CD4-positive, alpha-beta T cell (primary cell): ENCODE measurements at regions not wholly inside any gene's neighbourhood (a gene's known extent, or its start where the extent isn't known, plus 50 kb on each side); places are given as distances from the start of the nearest gene placed in this dataset.
"Not testable (repeated sequence)": the region's sequence is repeated elsewhere in the genome, so short reads cannot be mapped to it uniquely, and the experiment has no call there.

Experiments
- ATAC-seq: fragments of 200-7000 bp; cut with Tn5 transposase; one replicate; pipeline ENCODE4 v1.10.0; 2022; ENCODE audit warnings: mild to moderate bottlenecking; ENCODE audit not compliant: poor library complexity
- CTCF ChIA-PET: fragments of 350-600 bp; sonication (Branson Sonifier 250); formaldehyde crosslinking; loops from one replicate; lab custom pipeline; 2021; ENCODE audit warnings: antibody characterized with exemption, inconsistent platforms; lab: Charles Lee
- POLR2A ChIA-PET: fragments of 350-600 bp; sonication (Branson Sonifier 250); formaldehyde crosslinking; loops from one replicate; lab custom pipeline; 2021; ENCODE audit warnings: antibody characterized with exemption, inconsistent platforms; lab: Charles Lee
- DNase-seq, 14 experiments: peaks; one replicate each; pipeline ENCODE4 v3.0.0-alpha.2; 2013 to 2020; ENCODE audit warnings: mixed read lengths in 2 of 14
- H3K27ac ChIP-seq, 2 donors: one replicate each; pipeline versions ENCODE4 v1.5.1 to v1.7.0; 2013; ENCODE audit warnings: low read length in 2 of 2, low read depth in 1 of 2, mild to moderate bottlenecking in 1 of 2
- H3K27me3 ChIP-seq, 2 experiments: 1 replicate in 1 of 2; 2 replicates in 1 of 2; pipeline versions ENCODE4 v1.6.1 to v1.7.0; 2013; ENCODE audit warnings: low read length in 2 of 2, control low read depth in 1 of 2, mild to moderate bottlenecking in 1 of 2, moderate library complexity in 1 of 2; ENCODE audit not compliant: insufficient read depth in 2 of 2, control insufficient read depth in 1 of 2
- H3K36me3 ChIP-seq: one replicate; pipeline ENCODE4 v1.6.1; 2013; ENCODE audit warnings: low read length, control low read depth; ENCODE audit not compliant: insufficient read depth
- H3K4me1 ChIP-seq: one replicate; pipeline ENCODE4 v1.6.1; 2013; ENCODE audit warnings: low read length, control low read depth; ENCODE audit not compliant: insufficient read depth
- H3K4me3 ChIP-seq: one replicate; pipeline ENCODE4 v1.5.1; 2013; ENCODE audit warnings: mild to moderate bottlenecking, low read length, moderate library complexity
- H3K9me3 ChIP-seq, 2 experiments: 1 replicate in 1 of 2; 2 replicates in 1 of 2; pipeline versions ENCODE4 v1.6.1 to v1.7.0; 2013; ENCODE audit warnings: low read length in 2 of 2, mild to moderate bottlenecking in 2 of 2, control low read depth in 1 of 2, moderate library complexity in 1 of 2; ENCODE audit not compliant: control insufficient read depth in 1 of 2, insufficient read depth in 1 of 2
- H3K27ac Mint-ChIP-seq: one replicate; pipeline ENCODE4 v1.8.0; 2020; ENCODE audit warnings: mixed read lengths
- H3K27me3 Mint-ChIP-seq: one replicate; pipeline ENCODE4 v1.8.0; 2021; ENCODE audit warnings: mixed read lengths
- H3K36me3 Mint-ChIP-seq: one replicate; pipeline ENCODE4 v1.8.0; 2021; ENCODE audit warnings: low read depth, mixed read lengths
- H3K4me1 Mint-ChIP-seq: one replicate; pipeline ENCODE4 v1.8.0; 2021; ENCODE audit warnings: low read depth, mixed read lengths
- H3K4me3 Mint-ChIP-seq: one replicate; pipeline ENCODE4 v1.8.0; 2020; ENCODE audit warnings: mild to moderate bottlenecking, mixed read lengths
- H3K9me3 Mint-ChIP-seq: one replicate; pipeline ENCODE4 v1.8.0; 2020; ENCODE audit warnings: mixed read lengths
- intact Hi-C, 2 experiments: fragments of 100-400 bp; cut with DNase I in 1 of 2; cut with micrococcal nuclease in 1 of 2; formaldehyde crosslinking; loops; one replicate each; pipeline versions ENCODE4 v1.15.1 to v1.9.0; 2023 to 2025; cut with DNase I, micrococcal nuclease
- TF ChIP-seq, protein P1 (sequence below): fragments of 200-600 bp; IDR thresholded peaks from one replicate; pipeline ENCODE4 v1.8.0; 2022; ENCODE audit warnings: antibody characterized with exemption, mild to moderate bottlenecking

DNA sequence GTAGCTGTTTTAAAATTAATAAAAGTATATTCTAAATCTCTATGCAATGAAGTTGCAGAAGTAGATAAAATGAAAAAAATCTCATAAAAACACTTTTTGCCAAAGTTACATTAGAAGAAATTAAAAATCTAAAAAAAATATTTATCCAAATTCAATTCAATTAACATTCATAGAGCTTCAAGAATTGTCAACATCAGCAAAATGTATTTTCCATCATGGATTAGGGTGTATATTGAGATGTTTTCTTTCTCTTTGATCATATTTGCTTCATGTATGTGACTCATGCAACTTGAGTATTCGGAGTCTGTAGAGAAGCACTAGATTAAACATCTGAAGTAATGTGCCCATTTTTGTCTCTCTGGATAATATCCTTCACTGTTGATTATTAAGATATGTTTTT, 415.3 kb upstream of the FAM174A start:
- H3K4me3 Mint-ChIP-seq: no peak overlapping the region
- H3K9me3 Mint-ChIP-seq: no peaks in the 10 kb centered on the region
- Histone ChIP-seq H3K27ac (no peak overlapping the region), H3K9me3 (no peaks in the 10 kb centered on the region), H3K27me3 (no peaks in the 10 kb centered on the region), H3K4me1 (no peaks in the 10 kb centered on the region), H3K36me3 (no peaks in the 10 kb centered on the region), H3K4me3 (no peak overlapping the region)
- TF ChIP-seq, protein P1, sequence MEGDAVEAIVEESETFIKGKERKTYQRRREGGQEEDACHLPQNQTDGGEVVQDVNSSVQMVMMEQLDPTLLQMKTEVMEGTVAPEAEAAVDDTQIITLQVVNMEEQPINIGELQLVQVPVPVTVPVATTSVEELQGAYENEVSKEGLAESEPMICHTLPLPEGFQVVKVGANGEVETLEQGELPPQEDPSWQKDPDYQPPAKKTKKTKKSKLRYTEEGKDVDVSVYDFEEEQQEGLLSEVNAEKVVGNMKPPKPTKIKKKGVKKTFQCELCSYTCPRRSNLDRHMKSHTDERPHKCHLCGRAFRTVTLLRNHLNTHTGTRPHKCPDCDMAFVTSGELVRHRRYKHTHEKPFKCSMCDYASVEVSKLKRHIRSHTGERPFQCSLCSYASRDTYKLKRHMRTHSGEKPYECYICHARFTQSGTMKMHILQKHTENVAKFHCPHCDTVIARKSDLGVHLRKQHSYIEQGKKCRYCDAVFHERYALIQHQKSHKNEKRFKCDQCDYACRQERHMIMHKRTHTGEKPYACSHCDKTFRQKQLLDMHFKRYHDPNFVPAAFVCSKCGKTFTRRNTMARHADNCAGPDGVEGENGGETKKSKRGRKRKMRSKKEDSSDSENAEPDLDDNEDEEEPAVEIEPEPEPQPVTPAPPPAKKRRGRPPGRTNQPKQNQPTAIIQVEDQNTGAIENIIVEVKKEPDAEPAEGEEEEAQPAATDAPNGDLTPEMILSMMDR: no peak
- no peaks in the 10 kb centered on the region for H3K27me3 Mint-ChIP-seq
- ChIA-PET CTCF (no interaction called here), POLR2A (no interaction called here)
- H3K27ac Mint-ChIP-seq: no peak overlapping the region
- DNase-seq (no peak), ATAC-seq (no peak)
- intact Hi-C loops: no loop called here
- H3K36me3 Mint-ChIP-seq: no peaks in the 10 kb centered on the region
- no peaks in the 10 kb centered on the region for H3K4me1 Mint-ChIP-seq

DNA sequence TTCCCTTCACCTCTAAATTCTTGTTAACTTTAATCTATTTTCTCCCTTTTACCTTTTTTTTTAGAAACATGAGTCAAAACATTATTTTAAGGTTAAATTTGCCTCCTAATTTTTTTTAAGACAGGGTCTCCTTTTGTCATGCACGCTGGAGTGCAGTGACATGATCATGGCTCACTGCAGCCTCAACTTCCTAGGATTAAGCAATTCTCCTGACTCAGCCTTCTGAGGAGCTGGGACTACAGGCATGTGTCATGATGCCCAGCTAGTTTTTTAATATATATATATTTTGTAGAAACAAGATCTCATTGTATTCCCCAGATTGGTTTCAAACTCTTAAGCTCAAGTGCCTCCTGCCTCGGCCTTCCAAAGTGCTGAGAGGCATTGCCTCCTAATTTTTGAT, 424.7 kb upstream of the FAM174A start:
- Mint-ChIP-seq H3K27ac (no peak overlapping the region), H3K27me3 (no peaks in the 10 kb centered on the region), H3K4me1 (no peaks in the 10 kb centered on the region), H3K9me3 (peaks cover 18% of the 10 kb centered on the region), H3K4me3 (no peak overlapping the region), H3K36me3 (no peaks in the 10 kb centered on the region)
- no peaks in the 10 kb centered on the region for H3K36me3 ChIP-seq
- no peaks in the 10 kb centered on the region for H3K27me3 ChIP-seq
- no peaks in the 10 kb centered on the region for H3K4me1 ChIP-seq
- ChIA-PET POLR2A (no interaction called here), CTCF (no interaction called here)
- no peak overlapping the region for H3K27ac ChIP-seq
- intact Hi-C loops: no loop called here
- H3K4me3 ChIP-seq: no peak overlapping the region
- TF ChIP-seq, protein P1: no peak
- DNase-seq (no peak), ATAC-seq (no peak)
- peaks cover 0 to 9% of the 10 kb centered on the region in 2 experiments for H3K9me3 ChIP-seq

DNA sequence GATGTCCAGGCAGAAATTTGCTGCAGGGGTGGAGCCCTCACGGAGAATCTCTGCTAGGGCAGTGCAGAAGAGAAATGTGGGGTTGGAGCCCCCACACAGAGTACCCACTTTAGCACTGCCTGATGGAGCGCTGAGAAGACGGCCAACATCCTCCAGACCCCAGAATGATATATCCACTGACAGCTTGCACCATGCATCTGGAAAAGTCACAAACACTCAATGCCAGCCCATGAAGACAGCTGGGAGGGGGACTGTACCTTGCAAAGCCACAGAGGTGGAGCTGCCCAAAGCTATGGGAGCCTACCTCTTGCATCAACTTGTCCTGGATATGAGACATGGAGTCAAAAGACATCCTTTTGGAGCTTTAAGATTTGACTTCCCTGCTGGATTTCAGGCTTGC, 426.3 kb upstream of the FAM174A start:
- Mint-ChIP-seq H3K27ac (no peak overlapping the region), H3K4me3 (no peak overlapping the region), H3K9me3 (peaks cover 18% of the 10 kb centered on the region), H3K36me3 (no peaks in the 10 kb centered on the region), H3K4me1 (no peaks in the 10 kb centered on the region), H3K27me3 (no peaks in the 10 kb centered on the region)
- ATAC-seq: no peak
- Histone ChIP-seq H3K36me3 (no peaks in the 10 kb centered on the region), H3K4me1 (no peaks in the 10 kb centered on the region), H3K27me3 (no peaks in the 10 kb centered on the region), H3K27ac (no peak overlapping the region), H3K4me3 (no peak overlapping the region), H3K9me3 (peaks cover 0 to 9% of the 10 kb centered on the region in 2 experiments)
- intact Hi-C loops: no loop called here
- no peak for DNase-seq
- TF ChIP-seq, protein P1: no peak
- ChIA-PET CTCF (no interaction called here), POLR2A (no interaction called here)

DNA sequence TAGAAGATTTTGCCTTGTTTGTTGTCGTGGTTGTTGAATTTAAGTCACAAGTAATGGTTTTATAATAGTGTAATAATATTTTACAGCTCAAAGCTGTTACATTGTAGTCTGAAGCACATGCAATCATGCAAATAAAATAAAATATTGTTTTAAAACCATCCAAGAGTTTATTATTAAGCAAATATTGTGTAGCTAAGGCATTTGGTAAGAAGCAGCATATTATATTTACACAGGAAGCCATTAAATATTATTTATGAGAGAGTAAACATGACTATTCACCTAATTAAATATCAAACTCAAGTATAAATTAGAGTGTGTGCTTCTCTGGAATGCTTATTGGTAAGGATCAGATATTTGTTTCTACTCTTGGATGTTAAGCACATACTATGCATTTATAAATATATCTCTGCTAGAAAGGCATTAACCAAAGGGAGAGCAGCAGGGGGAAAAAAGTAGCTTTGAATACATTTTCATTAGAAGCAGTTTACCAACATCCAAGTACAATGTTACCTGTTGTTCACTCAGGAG, 431.5 kb upstream of the FAM174A start:
- DNase-seq, ATAC-seq, H3K27ac Mint-ChIP-seq, H3K36me3 Mint-ChIP-seq, H3K4me3 ChIP-seq, H3K4me3 Mint-ChIP-seq, H3K4me1 Mint-ChIP-seq, H3K9me3 ChIP-seq, POLR2A ChIA-PET, H3K4me1 ChIP-seq, CTCF ChIA-PET, H3K36me3 ChIP-seq, H3K9me3 Mint-ChIP-seq, H3K27me3 ChIP-seq, H3K27me3 Mint-ChIP-seq, H3K27ac ChIP-seq, intact Hi-C loops: not testable (repeated sequence)

DNA sequence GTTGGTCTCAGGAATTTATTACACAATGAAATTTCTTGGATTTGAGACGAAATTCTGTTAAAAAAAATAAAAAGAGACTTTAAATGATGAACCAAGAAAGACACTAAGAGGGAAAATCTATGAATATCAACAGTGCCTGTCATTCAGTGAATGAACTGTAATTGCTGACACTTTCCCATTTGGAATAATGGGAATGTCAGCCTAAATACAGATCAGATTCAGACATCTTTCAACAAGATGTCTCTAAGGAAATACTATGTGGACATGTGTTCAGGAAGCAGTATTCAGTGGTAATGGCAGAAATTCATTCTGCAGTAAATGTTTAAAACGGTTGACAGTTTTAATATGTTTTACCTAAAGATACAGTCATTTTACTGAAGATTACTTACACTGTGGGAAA, 433.7 kb upstream of the FAM174A start:
- H3K27me3 ChIP-seq, H3K4me3 ChIP-seq, H3K4me1 Mint-ChIP-seq, H3K4me1 ChIP-seq, H3K36me3 ChIP-seq, H3K27me3 Mint-ChIP-seq, H3K9me3 ChIP-seq, intact Hi-C loops, CTCF ChIA-PET, ATAC-seq, DNase-seq, H3K4me3 Mint-ChIP-seq, POLR2A ChIA-PET, H3K27ac ChIP-seq, H3K36me3 Mint-ChIP-seq, H3K27ac Mint-ChIP-seq, H3K9me3 Mint-ChIP-seq: not testable (repeated sequence)
